Thyroid gland (tissue), 4 donors: ENCODE measurements at regions not wholly inside any gene's neighbourhood (a gene's known extent, or its start where the extent isn't known, plus 50 kb on each side); places are given as distances from the start of the nearest gene placed in this dataset.
"Not testable (repeated sequence)": the region's sequence is repeated elsewhere in the genome, so short reads cannot be mapped to it uniquely, and the experiment has no call there.

Experiments used
- DNase-seq, 2 donors: peaks; one replicate each; pipeline ENCODE4 v3.0.0-alpha.2; 2019
- H3K27ac ChIP-seq, 3 donors: fragments of 200-600 bp; sonication (generic); 1 replicate in 2 of 3; 2 replicates in 1 of 3; pipeline ENCODE4 v1.5.1; 2016 to 2019; ENCODE audit warnings: mild to moderate bottlenecking in 1 of 3, moderate library complexity in 1 of 3
- H3K27me3 ChIP-seq: fragments of 200-600 bp; sonication (generic); one replicate; pipeline ENCODE4 v1.5.1; 2019
- H3K36me3 ChIP-seq, 2 donors: fragments of 200-600 bp; sonication (generic); one replicate each; pipeline ENCODE4 v1.5.1; 2016 to 2019
- H3K4me1 ChIP-seq, 2 donors: fragments of 200-600 bp; sonication (generic); one replicate each; pipeline ENCODE4 v1.5.1; 2017 to 2019
- H3K4me3 ChIP-seq, 3 donors: fragments of 200-600 bp; sonication (generic); replicated peaks in 1 of 3; 1 replicate in 2 of 3; 2 replicates in 1 of 3; pipeline ENCODE4 v1.5.1; 2016; ENCODE audit warnings: mild to moderate bottlenecking in 1 of 3
- H3K9me3 ChIP-seq: fragments of 200-600 bp; sonication (generic); one replicate; pipeline ENCODE4 v1.5.1; 2017
- POLR2A ChIP-seq, 2 donors: fragments of 450-650 bp; IDR thresholded peaks; one replicate each; pipeline ENCODE4 v1.6.1; 2017; ENCODE audit warnings: antibody characterized with exemption in 2 of 2, mild to moderate bottlenecking in 2 of 2, moderate library complexity in 1 of 2
- whole genome bisulfite sequencing, 2 donors: methylation state at CpG; one replicate each; pipeline ENCODE4 v1.1.5; 2017; 5-methylcytosine and 5-hydroxymethylcytosine counted together
- intact Hi-C: fragments of 100-400 bp; cut with DNase I; formaldehyde crosslinking; loops from one replicate; pipeline ENCODE4 v1.15.1; 2023
- TF ChIP-seq, protein P1 (sequence below), 6 experiments: fragments of 200-600 bp in 3 of 6; fragments of 450-650 bp in 3 of 6; sonication (generic) in 3 of 6; IDR thresholded peaks; one replicate each; pipeline ENCODE4 v1.5.1; 2016 to 2019; ENCODE audit warnings: antibody characterized with exemption in 6 of 6, mild to moderate bottlenecking in 2 of 6, inconsistent platforms in 1 of 6, moderate library complexity in 1 of 6

DNA sequence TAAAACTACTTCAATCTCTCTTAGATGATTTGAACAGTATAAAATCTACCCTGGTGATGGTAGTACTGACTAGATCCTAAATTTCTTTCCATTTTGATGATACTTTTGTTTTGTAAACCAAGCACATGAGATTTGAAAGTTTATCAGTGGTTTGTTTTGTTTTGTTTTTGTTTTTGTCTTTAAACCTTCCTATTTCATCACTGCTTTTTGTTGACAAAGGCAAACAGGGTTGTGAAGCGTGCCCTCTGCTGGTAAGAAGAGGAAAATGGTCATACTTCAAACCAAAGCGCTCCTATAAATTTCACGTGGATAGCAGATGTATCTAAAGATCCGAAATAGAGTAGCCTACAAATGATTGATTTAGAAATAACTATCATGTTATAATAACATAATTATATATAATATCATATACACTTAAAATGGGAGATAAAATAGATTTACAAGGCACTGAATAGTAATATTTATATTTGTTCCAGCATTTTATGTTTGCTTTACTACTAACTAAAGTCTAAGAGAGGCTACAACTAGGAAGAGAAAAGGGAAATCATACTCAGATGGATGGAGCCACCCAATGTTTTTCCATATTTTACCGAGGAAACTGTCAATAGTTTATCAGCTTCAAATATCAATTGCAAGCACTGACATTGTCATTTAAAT, 254.0 kb upstream of the USP15 start:
- intact Hi-C loops, result no loop called here

DNA sequence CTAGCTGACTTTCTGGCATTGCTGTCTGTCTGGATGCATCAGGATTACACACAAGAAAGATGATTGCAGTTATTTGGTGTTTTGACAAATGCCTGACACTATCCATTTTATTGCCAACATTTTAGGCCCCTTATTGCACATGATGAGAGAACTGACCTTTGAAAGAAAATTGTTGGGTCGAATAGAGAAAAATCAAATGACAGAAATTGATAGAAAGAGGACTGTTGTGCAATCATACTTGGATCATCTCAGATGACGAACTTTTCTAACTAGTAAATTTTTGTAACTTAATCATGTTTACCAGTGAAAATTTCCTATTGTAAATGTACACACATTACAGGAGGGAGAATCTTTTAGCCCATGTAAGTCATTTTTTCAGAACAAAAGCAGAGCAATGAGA, 251.5 kb upstream of the USP15 start:
- H3K27ac ChIP-seq, result no peak overlapping the region
- H3K27me3 ChIP-seq, result no peaks in the 10 kb centered on the region
- TF ChIP-seq, protein P1, sequence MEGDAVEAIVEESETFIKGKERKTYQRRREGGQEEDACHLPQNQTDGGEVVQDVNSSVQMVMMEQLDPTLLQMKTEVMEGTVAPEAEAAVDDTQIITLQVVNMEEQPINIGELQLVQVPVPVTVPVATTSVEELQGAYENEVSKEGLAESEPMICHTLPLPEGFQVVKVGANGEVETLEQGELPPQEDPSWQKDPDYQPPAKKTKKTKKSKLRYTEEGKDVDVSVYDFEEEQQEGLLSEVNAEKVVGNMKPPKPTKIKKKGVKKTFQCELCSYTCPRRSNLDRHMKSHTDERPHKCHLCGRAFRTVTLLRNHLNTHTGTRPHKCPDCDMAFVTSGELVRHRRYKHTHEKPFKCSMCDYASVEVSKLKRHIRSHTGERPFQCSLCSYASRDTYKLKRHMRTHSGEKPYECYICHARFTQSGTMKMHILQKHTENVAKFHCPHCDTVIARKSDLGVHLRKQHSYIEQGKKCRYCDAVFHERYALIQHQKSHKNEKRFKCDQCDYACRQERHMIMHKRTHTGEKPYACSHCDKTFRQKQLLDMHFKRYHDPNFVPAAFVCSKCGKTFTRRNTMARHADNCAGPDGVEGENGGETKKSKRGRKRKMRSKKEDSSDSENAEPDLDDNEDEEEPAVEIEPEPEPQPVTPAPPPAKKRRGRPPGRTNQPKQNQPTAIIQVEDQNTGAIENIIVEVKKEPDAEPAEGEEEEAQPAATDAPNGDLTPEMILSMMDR (IDR thresholded peaks at IDR 0.05), result no peak
- no peak for TF ChIP-seq POLR2A (IDR thresholded peaks at IDR 0.05)
- no peaks in the 10 kb centered on the region for H3K9me3 ChIP-seq
- 81 to 88% methylated on average over 2 of the region's 2 CpGs for WGBS, 2 donors
- DNase-seq, result no peak
- intact Hi-C loops, result no loop called here
- no peaks in the 10 kb centered on the region for H3K4me1 ChIP-seq
- no peaks in the 10 kb centered on the region for H3K36me3 ChIP-seq
- no peak overlapping the region for H3K4me3 ChIP-seq

More for the DNA sequence above, 254.0 kb upstream of the USP15 start:
- DNase-seq, result peak; percentile 6 to 15
- Histone ChIP-seq H3K27me3 (no peaks in the 10 kb centered on the region), H3K4me3 (no peak overlapping the region), H3K4me1 (no peaks in the 10 kb centered on the region), H3K36me3 (no peaks in the 10 kb centered on the region), H3K9me3 (no peaks in the 10 kb centered on the region), H3K27ac (no peak overlapping the region)
- 24 to 28% methylated on average over 5 of the region's 5 CpGs for WGBS, 2 donors
- no peak for TF ChIP-seq POLR2A (IDR thresholded peaks at IDR 0.05)
- TF ChIP-seq, protein P1 (IDR thresholded peaks at IDR 0.05), result peak in 4 of 6 experiments; percentile 9 to 62 (median 28)

DNA sequence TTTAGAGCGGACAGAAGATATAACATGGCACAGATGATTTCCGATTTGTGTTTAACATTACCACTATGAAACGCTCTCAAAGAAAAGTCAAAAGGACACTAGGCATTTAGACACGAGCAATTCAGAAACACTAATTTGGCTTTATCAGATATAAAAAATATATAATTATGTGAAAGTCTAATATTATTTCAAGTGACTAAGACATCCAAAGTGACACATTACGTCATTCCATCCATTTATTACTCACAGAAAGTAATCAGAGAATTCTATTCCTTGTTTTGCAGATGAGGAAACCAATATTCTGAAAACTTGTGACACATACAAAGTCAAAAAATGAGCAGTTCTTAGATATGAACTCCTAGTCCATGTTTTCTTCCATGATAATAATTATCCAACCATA, 250.8 kb upstream of the USP15 start:
- intact Hi-C loops, result no loop called here
- WGBS, 2 donors, result 94% methylated on average over 5 of the region's 5 CpGs
- H3K36me3 ChIP-seq, result no peaks in the 10 kb centered on the region
- no peak overlapping the region for H3K4me3 ChIP-seq
- H3K27me3 ChIP-seq, result no peaks in the 10 kb centered on the region
- TF ChIP-seq POLR2A (IDR thresholded peaks at IDR 0.05), result no peak
- TF ChIP-seq, protein P1 (IDR thresholded peaks at IDR 0.05), result no peak
- H3K27ac ChIP-seq, result no peak overlapping the region
- no peaks in the 10 kb centered on the region for H3K9me3 ChIP-seq
- no peak for DNase-seq
- no peaks in the 10 kb centered on the region for H3K4me1 ChIP-seq

DNA sequence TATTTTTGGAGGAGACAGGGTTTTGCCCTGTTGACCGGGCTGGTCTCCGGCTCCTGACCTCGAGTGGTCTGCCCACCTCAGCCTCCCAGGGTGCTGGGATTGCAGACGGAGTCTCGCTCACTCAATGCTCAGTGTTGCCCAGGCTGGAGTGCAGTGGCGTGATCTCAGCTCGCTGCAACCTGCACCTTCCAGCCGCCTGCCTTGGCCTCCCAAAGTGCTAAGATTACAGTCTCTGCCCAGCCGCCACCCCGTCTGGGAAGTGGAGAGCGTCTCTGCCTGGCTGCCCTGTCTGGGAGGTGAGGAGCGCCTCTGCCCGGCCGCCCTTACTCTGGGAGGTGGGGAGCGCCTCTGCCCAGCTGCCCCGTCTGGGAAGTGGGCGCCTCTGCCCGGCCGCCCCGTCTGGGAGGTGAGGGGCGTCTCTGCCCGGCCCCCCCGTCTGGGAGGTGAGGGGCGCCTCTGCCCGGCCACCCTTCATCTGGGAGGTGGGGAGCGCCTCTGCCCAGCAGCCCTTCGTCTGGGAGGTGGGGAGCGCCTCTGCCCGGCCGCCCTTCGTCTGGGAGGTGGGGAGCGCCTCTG, 249.8 kb upstream of the USP15 start:
- H3K36me3 ChIP-seq, intact Hi-C loops, H3K4me1 ChIP-seq, H3K4me3 ChIP-seq, H3K27me3 ChIP-seq, H3K27ac ChIP-seq, H3K9me3 ChIP-seq, DNase-seq: not testable (repeated sequence)
- WGBS, 2 donors, result 85 to 89% methylated on average over 6 to 12 of the region's 32 CpGs

DNA sequence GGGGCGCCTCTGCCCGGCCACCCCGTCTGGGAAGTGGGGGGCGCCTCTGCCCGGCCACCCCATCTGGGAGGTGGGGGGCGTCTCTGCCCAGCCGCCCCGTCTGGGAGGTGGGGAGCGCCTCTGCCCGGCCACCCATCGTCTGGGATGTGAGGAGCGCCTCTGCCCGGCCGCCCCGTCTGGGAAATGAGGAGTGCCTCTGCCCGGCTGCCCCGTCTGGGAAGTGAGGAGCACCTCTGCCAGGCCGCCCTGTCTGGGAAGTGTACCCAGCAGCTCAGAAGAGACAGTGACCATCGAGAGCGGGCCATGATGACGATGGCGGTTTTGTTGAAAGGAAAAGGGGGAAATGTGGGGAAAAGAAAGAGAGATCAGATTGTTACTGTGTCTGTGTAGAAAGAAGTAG, 249.2 kb upstream of the USP15 start:
- H3K4me3 ChIP-seq, H3K27me3 ChIP-seq, H3K27ac ChIP-seq, H3K36me3 ChIP-seq, H3K9me3 ChIP-seq, DNase-seq, H3K4me1 ChIP-seq, intact Hi-C loops: not testable (repeated sequence)
- WGBS, 2 donors, result 95 to 99% methylated on average over 11 to 16 of the region's 22 CpGs

DNA sequence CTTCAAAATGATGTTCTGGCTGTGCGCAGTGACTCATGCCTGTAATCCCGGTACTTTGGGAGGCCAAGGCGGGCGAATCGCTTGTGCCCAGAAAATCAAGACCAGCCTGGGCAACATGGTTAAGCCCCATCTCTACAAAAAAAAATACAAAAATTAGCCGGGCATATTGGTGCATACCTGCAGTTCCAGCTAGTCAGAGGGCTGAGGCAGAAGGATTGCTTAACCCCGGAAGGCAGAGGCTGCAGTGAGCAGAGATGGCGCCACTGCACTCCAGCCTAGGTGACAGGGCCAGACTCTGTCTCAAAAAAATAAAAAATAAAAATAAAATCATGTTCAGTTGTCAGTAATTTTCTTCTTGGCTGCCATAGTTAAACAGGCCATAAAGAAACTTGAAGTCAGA, 245.9 kb upstream of the USP15 start:
- no peaks in the 10 kb centered on the region for H3K9me3 ChIP-seq
- intact Hi-C loops, result no loop called here
- no peaks in the 10 kb centered on the region for H3K4me1 ChIP-seq
- 94% methylated on average over 8 of the region's 8 CpGs for WGBS, 2 donors
- no peak overlapping the region for H3K4me3 ChIP-seq
- H3K27me3 ChIP-seq, result no peaks in the 10 kb centered on the region
- no peak overlapping the region for H3K27ac ChIP-seq
- DNase-seq, result no peak
- H3K36me3 ChIP-seq, result no peaks in the 10 kb centered on the region
- TF ChIP-seq, protein P1 (IDR thresholded peaks at IDR 0.05), result no peak
- TF ChIP-seq POLR2A (IDR thresholded peaks at IDR 0.05), result no peak
